Left renal cortex interstitium (tissue), 4 donors: ENCODE measurements at regions not wholly inside any gene's neighbourhood (a gene's known extent, or its start where the extent isn't known, plus 50 kb on each side); places are given as distances from the start of the nearest gene placed in this dataset.
"Not testable (repeated sequence)": the region's sequence is repeated elsewhere in the genome, so short reads cannot be mapped to it uniquely, and the experiment has no call there.

Source experiments
- DNase-seq, 4 donors: peaks; one replicate each; pipeline ENCODE4 v3.0.0-alpha.2; 2013; ENCODE audit warnings: low read depth in 4 of 4, low spot score in 2 of 4, missing footprints in 1 of 4

DNA sequence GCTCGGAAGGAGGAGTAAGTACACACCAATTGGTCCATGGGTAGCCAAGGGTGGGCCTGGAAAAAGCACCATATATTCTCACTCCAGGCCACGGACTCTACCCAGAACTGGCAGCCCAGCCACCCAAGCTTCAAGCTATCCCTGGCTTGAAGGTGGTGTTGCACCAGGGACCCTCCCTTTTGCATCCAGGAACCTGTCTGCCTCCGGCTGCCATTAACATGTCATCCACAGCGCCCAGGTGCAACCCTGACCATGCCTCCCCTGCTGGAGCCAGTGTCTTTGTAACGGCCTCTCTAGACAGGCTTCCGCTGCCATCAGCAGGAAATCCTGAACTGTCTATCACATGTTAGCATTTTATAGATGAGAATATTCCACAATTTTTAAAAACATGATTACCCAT, 2158.5 kb upstream of the RAG2 start:
- no peak for DNase-seq

DNA sequence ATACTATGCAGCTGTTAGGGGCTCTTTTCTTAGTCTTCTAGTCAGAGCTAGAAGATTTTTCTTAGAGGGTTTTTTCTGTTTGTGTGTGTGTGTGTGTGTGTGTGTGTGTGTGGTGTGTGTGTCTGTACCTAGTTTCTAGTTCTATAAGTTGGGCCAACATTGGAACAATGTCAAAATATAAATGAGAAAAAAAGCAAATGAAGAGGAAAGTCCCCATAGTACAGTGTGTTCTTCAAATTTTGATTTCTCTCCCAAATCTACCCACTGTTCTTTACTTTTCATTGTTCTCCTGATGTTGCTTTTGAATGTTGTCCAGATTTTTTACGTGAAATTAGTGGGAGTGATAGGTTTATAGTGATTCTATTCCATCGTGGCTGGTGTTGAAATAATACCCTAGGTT, 2153.4 kb upstream of the RAG2 start:
- DNase-seq, result no peak

DNA sequence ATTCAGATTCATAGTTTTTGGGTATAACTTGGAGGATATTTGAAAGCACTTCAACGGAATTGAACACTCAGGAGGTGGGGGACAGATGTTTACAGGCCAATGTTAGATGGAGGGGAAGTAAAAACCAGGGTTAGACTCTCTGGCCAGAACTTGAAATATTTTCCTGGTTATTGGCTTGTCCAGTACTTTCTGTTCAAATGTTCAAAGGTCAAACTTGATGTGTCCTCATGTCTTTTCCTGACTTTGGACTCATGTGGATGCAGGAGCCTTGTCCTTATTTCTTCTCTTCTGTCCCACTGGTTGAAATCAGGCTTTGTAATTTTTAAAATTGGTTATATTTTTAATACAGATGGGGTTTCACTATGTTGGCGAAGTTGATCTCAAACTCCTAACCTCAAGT, 2148.5 kb upstream of the RAG2 start:
- not testable (repeated sequence) for DNase-seq

DNA sequence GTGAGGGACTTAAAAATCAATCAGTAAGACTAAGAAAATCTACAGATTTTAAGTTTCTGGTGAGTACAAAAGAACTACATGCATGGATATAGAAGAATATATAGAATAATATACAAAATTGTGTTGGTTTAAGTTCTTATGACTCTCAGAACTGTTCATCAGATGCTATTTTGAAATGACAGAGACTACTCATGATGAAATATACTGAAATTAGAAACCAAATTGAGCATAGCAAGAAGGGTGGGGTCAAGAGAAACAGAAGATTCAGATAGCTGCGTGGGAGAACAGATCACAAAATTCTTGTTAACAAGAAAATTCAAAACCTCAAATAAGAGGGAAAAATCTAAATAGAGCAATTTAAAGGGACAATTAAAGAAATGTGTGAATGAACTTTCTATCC, 2125.3 kb upstream of the RAG2 start:
- no peak for DNase-seq

DNA sequence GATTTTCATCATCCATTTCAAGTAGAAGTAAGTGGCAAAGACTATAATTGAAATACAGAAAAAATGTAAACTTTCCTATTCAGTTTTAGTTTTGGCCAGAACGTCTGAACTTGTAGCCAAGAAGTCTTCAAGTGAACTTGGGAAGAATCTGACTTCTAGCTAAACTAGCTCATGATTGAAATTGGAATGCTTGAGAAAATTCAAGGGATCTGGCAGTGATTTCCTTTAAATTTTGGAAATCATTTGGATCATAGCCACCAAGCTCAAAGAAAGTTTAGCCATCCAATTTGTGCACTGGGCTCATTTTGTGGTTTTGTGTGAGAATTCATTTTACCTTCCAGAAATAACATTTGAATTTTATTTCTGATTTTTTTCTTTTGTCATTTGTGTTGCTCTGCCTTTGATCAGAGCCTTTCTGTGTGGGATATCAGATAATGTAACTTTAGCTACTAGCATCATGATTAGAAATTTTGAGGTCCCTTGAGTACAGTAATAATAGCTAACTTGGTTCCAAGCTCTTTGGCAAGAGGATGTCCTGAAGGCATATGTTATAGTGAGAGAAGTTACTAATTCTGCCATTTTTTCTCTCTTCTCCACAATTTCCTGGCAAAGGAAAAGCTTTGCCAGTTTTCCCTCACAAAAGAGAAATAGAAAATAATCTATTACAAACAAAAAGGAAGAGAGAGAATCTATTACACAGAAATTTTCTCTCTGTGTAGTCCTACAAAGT, 2123.7 kb upstream of the RAG2 start:
- no peak for DNase-seq

DNA sequence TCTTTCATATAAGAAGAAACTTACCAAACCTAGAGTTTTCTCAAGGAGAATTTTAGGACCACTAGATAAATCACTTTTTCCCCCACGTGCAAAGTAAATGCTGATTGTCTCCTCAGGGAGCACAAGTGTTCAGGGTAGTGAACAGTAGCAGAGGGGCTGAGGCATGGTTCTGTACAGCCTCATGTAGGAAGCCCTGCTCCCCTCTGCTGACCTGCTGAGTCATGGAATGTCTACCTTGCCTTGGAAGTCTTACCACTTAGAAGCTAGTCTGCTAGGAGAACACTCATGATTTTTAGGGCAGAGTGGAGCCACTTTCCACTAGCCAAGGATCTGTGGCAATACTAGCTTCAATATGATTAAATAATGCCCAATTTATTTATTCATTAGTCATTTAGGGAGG, 2120.6 kb upstream of the RAG2 start:
- DNase-seq, result no peak

DNA sequence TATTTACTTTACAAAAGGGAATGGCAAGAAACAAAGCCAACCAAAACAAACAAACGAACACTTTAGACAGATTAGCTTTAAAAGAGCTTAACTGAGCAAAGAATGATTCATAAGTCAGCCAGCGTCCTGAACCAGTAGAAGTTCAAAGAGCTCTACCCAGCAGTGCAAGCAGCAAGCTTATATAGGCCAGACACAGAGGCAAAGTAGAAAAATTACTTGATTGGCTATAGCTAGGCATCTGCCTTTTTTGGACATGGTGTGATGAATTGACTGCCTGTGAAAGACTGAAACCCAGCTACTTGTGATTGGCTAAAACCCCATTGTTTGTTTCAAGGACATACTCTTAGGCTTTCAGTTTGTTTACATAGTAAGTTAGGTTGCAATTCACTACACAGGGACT, 2120.0 kb upstream of the RAG2 start:
- no peak for DNase-seq

DNA sequence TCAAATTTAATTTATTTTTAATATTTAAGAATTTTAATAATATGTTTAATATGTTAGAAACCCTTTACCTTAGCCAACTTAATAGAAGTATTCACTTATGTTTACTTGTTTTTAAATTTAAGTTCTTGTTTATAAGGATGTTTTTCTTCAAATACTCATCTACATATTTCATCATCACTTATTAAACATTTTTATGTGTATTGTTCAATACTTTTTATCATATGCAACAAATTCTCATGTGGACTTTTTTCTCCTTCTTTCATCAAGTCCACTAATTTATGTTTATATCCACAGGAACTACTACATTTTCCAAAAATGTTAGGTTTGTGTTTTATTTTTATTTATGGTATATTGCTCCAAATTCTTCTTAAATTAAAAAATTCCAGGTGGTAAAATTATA, 2113.1 kb upstream of the RAG2 start:
- no peak for DNase-seq

DNA sequence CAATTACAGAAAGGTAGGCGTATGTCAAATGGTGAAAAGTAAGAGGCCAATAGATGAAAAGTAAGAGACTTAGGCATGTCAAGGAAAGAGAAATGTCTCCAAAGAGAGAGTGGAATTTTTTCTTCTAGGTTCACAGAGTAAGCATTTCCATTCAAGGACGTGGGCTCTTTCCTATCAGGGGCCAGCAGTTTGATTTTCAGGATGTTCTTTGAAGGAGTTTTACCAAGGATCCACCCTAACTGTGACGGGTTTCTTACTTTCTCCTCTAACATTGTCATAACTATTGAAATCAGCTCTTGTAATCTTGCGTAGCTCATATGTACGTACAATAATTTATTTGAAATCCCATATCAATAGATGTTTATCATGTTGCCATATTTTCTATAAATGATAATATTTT, 2112.2 kb upstream of the RAG2 start:
- no peak for DNase-seq

DNA sequence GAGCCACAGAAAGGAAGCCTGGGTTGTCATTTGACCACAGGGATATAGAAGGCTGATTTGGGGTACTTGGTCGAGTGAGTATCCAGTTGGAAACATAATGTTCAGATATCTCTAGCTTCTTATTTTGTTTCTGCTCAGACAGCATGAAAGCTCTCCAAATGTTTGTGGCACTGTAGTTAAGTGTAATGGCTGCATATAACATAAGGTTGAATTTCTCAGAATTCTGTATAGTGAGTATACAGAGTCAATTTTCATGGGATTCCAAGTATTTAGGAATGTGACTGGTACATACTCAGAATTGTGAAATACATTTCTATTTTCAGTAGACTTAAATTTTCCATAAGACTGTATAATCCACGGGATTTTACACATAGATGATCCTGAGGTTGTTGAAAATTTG, 2102.1 kb upstream of the RAG2 start:
- DNase-seq, result no peak

DNA sequence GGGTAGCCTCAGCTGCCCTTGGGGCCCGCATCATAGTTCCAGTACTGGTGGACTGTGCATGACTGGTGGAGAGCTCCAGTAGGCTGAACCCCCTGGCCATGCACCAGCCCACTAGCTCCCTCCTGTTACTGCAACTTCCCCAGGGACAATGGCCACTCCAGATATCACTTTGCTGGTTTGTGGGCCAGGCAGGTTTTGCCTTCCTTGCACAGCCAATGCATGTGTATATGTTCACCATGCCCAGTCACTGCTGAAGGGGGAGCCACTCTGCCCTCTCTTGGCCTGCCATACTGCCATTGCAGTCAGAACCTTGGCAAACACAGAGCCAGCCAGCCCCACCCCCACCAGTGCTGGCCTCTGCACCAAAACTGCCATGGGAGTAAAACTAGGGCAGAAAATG, 2095.3 kb upstream of the RAG2 start:
- no peak for DNase-seq

DNA sequence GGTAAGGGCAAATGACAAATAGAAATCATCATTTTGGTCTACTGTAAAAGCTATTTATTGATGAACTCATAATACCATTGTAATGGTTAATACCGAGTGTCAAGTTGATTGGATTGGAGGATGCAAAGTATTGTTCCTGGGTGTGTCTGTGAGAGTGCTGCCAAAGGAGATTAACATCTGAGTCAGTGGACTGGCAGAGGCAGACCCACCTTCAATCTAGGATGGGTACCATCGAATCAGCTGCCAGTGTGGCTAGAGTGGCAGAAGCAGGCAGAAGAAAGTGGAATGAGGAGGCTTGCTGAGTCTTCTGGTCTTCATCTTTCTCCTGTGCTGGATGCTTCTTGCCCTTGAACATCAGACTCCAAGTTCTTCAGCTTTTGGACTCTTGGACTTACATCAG, 2092.2 kb upstream of the RAG2 start:
- not testable (repeated sequence) for DNase-seq

DNA sequence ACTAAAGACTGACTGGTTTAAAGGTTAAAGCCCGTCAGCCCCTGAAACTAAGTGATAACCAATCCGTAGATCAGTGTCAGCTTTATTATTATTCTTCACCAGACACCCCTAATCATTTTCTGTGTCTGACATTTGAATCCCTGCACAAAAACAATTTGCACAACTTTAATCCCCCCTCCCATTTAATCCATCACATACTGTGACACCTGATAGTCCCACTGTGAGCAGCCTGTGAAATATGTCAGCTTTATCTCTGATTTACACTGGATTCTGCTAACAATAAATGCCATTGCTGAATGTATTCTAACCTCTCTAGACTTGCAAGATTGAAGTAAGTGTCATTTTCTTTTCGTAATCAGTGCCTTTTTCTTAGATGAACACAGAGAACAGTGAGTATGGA, 2089.0 kb upstream of the RAG2 start:
- DNase-seq, result no peak

DNA sequence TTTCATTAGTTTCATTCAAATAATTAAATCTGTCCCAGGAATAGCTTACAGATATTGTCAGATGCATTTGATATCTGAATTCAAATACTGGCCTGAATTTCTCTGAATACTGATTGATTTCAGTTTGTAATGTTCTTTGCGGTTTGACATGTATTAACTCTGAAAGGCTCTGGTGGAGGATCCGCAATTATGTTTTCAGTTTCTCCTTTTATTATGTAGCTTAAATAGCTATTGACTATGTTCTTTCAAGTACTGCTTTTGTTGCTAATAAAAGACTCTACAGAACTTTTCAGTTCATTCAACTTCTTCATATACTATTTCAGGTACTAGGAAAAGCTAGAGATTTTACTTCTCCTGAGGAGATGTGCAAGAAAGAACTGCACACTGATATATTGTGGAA, 2085.4 kb upstream of the RAG2 start:
- DNase-seq, result no peak

DNA sequence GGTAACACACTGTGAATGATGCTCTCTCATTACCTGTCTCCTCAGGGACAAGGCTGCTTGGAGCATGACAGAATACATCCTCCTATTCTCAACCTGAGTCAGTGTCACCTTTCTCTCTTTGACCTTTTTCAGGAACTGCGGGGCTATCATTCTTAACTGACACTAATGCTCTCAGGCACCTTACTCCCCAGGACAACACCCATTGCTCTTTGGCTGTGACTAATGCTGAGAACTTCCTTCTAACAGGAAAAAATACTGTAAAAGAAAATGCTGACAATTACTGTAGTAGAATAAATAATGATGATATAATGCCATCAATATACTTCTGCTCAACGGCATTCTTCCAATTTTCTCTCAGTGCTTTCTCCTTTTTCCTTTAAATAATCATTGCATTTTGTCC, 2082.7 kb upstream of the RAG2 start:
- DNase-seq, result no peak

DNA sequence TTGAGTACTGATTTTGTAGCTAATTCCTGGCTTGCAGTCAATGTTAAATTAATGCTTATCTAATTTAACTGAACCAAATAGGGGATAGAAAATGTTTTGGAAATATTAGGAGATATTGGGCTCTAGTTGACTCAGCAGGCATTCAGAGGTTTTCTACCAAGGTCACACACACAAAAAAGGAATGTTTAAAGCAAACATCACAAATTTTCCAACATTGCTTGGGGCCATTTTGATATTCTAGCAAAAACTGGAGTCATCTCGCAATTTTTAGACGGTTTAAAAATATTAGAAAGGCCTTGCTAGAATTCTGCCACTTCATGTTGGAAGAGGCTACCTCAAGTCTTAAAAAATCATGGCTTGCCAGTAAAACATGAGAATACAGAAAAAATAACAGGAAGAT, 2082.1 kb upstream of the RAG2 start:
- no peak for DNase-seq

DNA sequence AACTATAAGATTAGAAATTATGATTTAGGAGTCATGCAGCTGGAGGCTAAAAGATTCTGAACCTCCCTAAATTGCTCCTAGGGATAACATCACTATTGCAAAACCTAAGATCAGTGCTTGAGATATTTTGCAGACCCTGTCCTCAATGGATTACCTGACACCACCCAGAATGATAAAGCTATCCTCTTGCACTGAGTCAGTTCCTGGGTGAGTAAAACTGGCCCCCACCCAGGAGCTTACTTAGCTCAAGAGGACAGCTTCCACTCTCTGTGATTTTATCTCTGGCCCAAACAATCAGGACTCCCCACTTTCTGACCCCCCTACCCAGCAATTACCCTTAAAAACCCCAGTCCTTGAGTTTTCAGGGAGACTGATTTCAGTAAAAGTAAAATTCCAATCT, 2074.4 kb upstream of the RAG2 start:
- DNase-seq, result no peak

DNA sequence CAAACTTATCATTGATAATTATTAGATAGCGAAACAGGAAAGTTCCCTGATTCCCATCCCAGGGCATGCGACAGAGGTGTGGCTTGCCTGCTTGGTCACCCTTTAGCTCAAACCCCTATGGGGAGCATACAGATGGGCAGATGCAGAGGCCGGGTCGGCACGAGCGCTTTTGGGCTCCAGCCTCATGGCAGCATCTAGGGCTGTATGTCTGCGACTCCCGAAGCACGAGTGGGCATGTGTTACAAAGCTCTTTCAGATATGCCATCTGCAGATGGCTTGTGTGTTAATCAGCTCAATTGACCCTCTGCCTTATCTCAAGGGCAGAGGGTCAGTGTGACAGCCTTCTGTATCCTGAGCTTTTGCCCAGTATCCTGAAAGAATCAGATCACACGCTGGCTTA, 2069.3 kb upstream of the RAG2 start:
- no peak for DNase-seq

DNA sequence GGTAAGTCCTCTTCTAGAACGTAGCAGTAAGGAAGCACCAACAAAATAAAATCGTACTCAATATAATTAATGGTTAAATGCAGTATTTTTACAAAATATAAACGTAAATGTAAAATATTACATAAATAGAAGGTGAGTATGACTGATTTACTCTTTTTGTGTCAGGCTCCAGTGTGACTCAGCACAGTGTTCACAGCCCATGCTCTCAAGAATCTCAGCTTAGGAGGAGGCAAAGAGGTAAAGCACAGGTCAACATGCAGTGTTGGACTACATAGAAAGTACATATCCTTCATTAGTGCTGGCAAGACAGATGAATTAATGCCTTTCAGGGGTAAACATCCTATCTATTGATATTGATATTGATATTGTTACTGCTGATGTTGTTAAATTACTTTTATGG, 2050.6 kb upstream of the RAG2 start:
- DNase-seq, result no peak

DNA sequence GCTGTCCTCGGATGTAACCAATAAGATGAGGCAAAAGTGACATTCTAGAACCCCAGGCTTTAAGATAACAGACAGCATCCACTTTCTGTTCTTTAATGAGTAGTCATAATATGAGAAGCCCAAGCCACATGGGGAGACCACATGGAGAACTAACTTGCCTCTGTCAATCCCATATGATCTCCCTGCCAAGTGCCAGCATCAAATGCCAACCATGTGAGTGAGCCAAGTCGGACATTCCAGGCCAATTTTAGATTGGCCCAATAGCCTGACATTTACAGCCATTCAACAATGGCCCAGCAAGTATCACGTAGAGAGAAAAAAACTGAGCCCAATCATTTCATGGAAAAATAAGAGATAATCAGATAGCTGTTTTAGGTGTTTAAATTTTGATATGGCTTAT, 2048.3 kb upstream of the RAG2 start:
- no peak for DNase-seq

DNA sequence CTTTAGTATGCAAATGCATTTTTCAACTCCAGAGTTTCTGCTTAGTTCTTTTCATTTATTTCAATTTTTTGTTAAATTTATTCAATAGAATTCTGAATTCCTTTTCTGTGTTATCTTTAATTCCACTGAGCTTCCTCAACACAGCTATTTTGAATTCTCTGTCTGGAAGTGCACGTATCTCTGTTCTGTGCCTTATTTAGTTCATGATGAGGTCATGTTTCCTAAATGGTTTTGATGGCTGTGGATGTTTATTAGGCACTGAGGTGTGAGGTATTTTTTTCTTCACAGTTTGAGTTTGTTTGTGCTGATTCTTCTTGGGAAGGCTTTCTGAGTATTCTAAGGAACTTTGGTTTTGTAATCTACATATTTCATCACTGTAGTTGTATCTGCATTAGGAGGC, 2042.8 kb upstream of the RAG2 start:
- no peak for DNase-seq

DNA sequence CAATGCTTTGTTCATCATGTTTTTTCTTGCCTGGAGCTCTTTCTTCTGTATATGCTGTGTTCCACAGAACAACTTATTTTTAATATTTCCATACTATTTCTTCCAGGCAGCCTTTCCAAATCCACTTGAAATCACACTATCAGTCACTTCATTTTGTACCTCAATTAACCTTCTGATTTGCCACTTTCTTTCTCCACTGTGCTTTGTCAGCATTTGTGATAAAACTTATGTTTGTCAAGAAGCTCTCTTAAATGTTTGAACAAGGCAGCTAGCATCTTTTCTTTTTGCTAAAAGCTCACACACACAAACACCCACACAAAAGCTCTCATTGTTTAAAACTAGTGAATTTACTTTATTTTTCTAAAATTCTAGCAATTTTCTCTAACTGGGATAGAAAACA, 2014.7 kb upstream of the RAG2 start:
- no peak for DNase-seq

DNA sequence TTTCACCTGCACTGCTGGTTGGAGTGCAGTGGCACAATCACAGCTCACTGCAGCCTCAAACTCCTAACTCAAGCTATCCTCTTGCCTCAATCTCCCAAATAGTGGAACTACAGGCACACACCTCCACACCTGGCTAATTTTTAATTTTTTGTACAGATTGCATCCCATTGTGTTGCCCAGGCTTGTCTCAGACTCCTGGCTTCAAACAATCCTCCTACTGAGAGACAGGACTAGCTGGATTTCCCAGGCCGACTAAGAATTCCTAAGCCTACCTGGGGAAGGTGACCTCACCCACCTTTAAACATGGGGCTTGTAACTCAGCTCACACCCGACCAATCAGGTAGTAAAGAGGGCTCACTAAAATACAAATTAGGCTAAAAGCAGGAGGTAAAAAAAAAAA, 2003.3 kb upstream of the RAG2 start:
- not testable (repeated sequence) for DNase-seq
